NCI-H82 treated with DMSO at 0.1 percent for 48 hours (cell line): ENCODE measurements at regions not wholly inside any gene's neighbourhood (a gene's known extent, or its start where the extent isn't known, plus 50 kb on each side); places are given as distances from the start of the nearest gene placed in this dataset.

Experiments
- DNase-seq: peaks from one replicate; lab custom pipeline; 2025; ENCODE audit not compliant: unreplicated experiment; lab: John Stamatoyannopoulos, UW

DNA sequence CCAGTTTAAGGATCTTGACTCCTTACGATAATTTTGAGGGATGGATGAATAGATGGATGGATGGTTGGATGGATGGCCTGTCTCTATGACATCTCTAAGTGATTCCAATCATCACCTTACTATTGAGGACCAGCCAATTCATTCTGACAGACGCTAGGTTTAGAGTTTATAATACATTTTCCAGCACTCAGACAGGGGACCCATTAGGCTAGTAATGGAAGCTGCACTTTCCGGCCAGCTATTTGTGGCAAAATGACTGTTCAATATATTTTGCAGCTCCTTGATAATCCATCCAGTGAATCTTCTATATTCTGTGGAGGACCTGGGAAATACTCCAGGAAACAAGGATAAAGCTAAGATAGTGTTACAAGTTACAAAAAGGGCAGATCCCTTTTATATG lies 262.9 kb downstream of the TDRD15 start:
- no peak for DNase-seq

- no peak for DNase-seq
Observed at GRCh38 chr2:21392649-21393048, 268.9 kb downstream of the TDRD15 start.

DNA sequence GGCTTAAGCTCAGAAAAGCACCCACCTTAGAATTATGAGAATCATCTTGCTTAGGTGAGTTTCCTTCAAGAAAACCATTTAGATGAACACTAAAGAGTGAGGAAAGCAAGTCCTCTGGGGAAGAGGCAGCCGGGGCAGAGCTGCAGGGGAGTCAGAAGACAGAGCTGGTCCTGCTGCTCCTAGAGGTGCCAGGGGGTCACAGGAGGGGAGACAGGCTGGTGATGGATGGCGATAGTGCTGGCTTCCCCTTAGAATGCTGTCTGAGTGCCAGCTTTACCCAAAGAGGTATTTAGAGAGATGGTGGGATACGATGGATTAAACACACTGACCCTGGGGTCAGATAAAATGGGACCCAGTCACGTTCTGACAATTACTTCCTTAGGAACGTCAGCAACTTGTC lies 269.4 kb downstream of the TDRD15 start:
- no peak for DNase-seq

DNA sequence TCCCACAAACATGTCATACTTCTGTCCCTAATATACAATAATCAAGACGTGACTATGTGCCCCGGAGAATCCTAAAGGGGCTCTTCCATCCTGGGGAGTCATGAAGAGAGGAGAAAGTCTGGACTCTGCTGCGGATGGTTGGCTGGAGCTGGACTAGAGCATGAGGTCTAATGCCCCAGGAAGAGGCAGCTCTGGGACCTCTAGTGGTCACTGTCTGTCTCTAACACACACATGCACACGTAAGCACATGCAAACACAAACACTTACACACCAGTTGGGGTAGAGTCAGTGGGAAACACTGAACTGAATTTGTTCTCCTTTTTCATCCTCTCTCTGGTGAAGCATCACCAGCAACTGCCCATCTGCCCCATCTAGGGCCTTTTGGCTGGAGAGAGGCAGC lies 271.6 kb downstream of the TDRD15 start:
- DNase-seq = no peak

DNA sequence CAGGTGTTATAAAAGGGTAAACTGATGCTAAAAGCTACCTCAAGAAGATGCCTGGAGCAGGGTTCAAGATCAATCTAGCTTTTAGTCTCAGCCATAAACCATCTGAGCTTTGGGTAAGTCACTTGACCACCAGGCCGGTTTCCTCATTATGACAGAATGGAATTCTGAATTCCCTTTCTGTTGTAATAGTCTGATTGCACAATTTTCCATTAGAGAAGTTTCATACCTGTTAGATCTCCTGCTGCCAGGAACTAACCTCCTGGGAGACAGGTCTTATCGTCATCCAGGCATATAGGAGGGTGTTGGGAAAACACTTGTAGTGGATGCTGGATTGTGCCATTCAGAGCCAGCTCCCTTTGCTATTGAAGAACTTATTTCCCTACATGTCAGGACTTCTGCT lies 272.5 kb downstream of the TDRD15 start:
- DNase-seq = no peak

- no peak for DNase-seq
Observed at GRCh38 chr2:21401022-21401698, 277.4 kb downstream of the TDRD15 start.

DNA sequence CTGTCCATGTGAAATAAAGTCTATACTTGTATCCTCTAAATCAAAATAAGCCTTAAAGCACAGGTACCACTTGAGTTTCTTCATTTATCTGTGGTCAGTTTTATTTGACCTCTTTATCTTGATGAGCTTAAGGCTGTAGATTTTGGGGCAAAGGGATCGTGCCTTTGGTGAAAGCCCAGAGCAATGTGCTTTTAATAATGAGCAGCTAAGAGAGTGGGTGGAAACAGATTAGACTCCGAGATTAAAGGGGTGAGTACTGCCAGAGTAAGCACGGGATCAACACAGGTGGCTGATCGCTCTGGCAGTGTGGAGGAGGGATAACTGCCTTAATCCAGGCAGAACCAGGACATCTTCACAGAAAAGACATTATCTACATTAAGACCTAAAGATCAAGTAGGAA lies 280.4 kb downstream of the TDRD15 start:
- DNase-seq = peak; percentile 86

- DNase-seq = no peak
Observed at GRCh38 chr2:21404827-21405625, 281.3 kb downstream of the TDRD15 start.

DNA sequence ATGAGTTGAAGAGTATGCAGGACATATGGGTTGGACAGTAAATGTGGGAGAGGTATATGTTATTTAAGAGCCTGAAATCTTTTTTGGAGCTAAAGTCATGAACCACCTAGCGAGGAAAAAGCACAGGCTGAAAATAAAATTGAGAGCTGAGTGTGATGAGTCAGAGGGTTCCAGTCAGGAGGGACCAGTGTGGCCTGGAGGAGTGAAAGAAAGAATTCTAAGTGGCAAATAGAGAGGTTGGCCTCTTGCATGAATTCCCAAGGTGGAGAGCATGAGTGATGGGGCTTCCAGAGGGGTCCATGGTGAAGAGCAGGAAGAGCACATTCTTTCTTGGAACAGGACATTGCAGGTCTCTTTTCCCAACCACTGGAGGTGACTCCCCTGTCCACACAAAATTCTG lies 282.6 kb downstream of the TDRD15 start:
- no peak for DNase-seq

DNA sequence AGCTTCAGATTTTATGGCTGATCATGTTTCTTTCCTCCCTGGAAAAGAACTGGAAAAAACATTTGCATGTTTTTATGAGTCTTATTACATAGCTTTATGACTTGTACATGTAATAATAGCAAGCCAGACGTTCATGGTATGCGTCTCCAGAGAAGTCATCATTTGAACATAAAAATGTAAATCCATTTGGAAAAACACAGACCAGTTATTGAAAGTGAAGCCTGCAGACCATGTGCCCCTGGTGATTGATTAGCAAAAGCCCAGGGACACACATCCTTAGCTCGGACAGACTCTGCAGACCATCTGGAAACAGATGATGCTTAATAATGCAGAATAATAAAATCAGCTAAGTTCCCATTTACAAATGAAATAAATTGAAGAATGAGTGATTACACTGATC lies 283.1 kb downstream of the TDRD15 start:
- no peak for DNase-seq

DNA sequence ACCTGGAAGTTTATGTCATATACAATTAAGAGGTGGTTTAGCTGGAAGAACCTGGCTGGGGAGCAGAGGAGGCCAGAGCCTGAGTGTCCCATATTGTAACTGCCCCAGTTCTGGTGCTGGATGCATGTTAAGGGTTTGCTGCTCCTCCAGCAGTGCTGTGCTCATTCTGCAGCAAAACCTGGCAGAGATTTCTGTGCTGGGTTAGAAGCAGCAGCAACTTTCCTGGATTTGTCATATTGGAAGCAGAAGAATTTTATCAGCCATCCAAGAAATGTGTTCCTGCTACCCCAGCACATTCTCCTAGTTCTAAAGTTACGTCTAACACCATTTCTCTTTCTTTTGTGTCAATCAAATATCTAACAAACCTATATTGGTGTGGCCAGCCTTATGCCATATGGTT lies 284.1 kb downstream of the TDRD15 start:
- DNase-seq = no peak

DNA sequence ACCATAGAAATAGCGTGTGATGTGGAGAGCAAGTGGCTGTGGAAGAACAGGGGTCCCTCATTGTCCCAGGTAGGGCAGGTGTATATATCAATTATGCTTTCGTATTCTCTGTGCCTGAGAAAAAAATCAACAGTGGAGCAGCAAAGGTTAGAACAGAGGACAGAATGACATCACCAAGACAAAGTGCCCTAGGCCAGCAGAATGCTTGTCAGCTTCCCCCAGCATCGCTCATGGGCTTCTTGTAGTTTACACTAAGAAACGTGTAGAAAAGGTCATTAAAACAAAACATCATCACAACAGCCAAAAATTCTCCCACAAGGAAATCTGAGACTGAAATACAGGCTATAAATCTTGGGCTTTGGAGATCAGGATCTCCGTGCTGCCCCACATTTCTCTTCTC lies 288.0 kb downstream of the TDRD15 start:
- DNase-seq = no peak

DNA sequence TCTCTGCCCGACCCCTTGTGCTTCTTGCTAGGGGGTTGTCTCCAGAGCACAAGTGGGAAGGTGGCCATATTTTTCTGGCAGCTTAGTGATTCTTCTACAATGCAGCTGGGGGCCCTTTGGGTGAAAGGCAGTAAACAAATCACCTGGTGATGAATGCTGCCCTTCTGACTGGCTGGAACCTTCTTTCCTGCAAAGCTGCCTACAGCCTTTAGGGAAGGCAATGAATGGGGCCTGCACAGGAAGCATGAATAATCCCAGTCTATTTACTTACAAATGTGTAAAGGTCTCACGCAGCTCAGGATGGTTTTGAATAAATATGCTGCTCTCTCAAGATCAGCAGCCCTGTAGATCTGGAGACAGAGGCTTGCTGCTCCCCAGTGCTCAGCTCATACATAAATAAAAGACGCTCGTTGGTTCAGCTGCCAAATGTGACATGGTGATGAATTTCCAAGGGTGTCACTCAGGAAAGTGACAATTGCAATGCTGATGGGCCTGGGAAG lies 289.2 kb downstream of the TDRD15 start:
- no peak for DNase-seq

DNA sequence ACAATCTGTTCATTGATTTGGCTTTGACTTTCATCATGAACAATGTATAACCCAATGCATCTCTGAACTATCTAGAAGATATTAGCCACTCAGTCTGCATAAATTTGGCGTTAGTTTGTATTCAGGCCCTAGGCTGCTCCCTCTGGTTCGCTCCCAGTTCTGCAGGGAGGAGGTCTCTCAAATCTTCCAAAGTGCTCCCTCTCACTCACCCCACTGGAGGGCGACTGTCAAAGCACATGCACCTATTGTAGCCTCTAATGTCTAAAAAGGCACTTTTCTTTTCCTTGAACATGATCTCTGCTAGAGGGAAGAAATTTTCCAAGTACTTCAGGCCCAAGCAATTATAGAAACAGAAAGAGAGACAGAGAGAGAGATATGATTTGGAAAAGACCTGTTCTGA lies 291.5 kb downstream of the TDRD15 start:
- no peak for DNase-seq

DNA sequence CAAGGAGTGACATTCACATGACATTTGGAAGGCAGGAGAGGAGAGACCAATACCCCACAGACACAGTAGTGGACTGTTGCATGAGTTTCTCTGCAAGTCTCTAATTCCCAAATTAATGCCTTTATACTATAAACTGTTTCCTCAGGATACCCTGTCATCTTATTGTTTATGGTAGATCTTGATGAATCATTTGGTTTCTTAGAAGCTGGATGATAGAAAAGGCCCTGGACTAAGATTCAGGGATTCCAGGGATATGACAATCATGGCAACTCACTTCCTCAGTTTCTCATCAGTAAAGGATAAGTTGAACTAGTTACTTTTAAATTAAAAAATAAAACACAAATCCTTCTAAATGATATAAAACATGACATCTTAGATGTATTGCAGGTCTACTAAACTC lies 292.5 kb downstream of the TDRD15 start:
- DNase-seq = no peak

GRCh38 chr2:21418456-21418855 lies 294.7 kb downstream of the TDRD15 start:
- no peak for DNase-seq

DNA sequence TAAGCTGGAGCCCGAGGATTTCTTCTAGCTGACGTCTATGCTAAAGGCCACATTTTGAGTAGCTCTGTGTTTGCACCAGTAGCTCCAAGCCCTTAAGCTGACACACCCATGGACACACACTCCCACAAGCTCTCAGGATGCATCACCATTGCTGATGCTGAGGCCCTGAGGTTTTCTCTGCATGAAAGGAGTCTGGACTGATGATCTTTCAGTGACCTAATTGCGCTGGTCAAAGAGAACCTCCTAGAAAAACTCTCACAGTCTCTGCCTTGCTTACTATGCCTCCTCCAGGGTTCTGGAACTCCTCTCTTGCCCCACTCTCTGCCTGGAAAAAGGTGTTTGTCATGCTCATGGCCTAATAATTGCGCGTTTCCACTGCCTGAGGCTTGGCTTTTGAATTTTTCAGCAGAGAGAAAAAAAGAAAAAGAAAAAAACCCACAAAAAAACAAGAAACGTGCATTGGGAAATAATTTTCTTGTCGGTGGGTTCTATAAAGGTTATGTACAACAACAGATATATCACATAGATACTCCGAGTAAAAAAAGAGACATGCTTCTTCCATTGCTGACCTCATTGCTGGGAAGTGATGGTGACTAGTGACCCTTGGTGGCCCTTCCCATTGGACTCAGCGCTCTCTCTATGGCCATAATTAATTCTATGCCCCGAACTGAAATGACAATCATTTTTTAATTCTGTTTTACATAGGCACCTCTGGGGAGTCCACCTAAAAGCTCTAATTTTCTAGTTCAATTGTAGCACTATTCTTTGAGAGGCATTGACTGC lies 297.0 kb downstream of the TDRD15 start:
- no peak for DNase-seq

GRCh38 chr2:21422050-21422449 lies 298.3 kb downstream of the TDRD15 start:
- peak; percentile 7 for DNase-seq

DNA sequence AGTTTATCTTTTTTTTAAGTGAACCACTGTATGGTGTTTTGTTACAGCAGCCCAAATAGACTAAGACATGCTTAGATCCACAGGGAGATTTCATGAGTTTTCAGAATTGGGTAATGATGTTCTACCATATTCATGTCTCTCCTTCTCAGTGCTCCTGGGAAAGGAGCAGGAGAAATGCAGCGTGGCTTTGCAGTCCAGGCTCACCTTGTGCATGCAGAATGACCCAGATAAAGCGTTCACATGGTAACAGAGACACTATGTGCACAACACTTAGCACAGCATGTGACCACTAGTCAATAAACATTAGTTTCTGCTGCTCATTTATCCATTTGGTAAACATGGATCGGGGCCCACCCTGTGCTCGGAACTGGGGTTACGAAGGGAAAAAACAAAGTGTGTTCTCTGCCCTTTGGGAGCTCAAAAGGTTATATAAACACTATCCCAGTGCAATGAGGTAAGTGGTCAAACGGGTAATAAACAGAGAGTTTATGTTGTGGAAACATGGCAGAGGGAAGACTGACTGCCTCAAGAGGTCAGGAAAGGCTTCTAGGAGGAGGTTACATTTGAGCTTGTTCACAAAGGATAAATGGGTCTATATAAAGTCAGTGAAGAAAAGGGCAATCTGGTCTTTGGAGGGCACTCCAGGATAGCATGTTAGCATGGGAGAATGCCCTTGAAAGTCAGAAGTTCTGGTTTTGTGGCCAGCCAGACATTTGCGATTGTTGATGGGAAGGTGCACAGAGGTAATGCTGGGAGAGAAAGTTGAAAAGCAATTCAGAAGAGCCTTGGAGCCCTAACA lies 299.2 kb downstream of the TDRD15 start:
- no peak for DNase-seq

DNA sequence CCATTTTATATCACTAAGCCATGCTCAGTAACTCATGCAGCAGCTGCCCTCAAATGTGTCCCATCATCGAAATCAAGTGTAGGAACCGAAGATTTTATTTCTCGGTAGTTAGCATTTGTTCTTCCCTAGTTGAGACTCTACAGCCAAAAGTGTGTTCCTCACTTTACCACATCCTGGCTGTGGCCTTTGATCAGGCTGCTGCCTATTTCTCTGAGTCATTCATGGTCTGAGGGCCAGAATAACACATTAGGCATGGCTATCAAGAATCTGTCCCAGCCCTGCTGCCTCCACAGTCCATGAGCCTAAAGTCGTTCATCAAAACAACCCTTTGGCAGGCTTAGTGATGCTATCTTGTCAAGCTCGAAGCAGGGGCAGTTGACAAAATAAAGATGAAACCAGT lies 300.1 kb downstream of the TDRD15 start:
- DNase-seq = no peak

DNA sequence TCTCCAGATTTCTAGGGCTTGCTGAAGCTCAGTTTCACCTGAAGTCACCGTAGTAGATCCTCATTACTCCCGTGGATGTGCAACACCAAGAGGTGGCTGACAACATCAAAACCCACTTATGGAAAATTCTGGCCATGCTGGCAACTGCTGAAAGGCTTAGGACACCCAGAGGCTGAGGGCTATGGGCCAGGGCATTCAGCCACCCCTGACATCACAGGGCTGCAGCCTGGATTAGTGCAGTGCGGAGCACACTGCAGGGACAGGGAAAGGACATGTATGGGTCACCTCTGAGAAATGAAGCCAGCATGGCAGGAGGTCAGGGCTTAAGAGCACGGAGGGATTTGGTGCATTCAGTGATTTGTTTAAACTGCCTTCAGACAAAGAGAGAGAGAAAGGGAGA lies 300.6 kb downstream of the TDRD15 start:
- DNase-seq = no peak
